NCI-H1930 (cell line): ENCODE measurements at regions not wholly inside any gene's neighbourhood (a gene's known extent, or its start where the extent isn't known, plus 50 kb on each side); places are given as distances from the start of the nearest gene placed in this dataset.

Source experiments
- DNase-seq, 2 experiments: peaks; one replicate each; lab custom pipeline; 2025; lab: John Stamatoyannopoulos, UW

DNA sequence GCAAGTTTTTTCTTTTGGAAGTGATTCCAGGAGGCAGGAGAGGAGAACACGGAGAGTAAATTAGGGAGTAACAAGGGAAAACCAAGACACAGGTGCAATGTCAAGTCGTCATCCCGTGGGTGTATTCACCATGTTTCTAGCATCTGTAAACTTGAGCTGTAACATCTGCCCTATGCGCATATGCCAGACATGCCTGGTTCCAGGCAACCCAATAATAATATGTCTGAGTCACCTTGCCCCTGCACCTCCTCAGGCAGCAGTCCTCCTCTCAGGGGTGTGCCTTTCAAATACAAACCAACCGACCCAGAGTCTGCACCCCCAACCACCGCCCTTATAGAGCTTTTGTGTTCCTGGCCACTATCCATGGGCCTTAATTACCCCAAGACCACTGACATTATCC, 107.0 kb upstream of the PDE1C start:
- DNase-seq: no peak

DNA sequence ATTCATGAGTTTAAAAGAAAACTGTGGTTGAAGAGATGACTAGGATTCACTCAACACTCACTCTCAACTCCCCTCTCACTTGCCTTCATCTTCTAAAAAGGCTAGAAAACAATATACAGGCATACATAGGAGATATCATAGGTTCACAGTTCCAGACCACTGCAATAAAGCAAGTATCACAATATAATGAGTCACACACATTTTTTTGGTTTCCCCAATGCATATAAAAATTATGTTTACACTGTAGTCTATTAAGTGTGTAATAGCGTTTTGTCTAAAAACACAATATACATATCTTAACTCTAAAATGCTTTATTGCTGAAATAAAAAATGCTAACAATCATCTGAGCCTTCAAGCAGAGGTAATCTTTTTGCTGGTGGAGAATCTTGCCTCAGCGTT, 104.9 kb upstream of the PDE1C start:
- no peak for DNase-seq

DNA sequence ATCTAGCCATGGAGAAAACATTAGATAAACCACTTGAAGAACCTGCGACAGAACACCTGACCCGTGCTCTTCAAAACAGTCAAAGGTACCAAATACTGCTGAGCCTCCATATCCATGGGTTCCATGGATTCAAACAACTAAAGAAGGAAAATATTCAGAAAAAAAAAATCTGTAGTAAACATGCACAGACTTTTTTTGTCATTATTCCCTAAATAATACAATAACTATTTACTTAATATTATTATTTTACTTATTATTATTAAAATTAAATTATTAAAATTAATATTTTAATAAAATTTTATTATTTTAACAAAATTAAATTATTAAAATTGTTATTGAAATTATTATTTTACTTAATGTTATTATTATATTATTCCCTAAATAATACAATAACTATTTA, 101.0 kb upstream of the PDE1C start:
- DNase-seq: no peak

DNA sequence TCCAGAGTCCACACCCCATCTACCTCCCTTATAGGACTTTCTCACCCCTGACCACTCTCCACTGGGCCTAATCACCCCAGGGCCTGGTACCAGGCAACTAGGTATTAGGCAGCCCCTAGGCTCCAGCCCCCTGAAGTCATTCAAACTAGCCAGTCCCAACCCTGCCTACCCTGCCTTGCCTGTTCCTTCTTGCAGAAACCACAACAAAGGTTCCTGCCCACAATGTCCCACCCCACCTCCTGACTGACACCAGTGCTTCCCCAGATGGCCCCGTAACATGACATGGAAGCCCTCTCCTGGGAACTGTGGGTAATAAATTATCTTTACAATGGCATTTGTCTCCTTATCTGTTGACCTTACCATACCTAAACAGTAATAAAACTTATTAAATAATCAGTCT, 100.6 kb upstream of the PDE1C start:
- no peak for DNase-seq

DNA sequence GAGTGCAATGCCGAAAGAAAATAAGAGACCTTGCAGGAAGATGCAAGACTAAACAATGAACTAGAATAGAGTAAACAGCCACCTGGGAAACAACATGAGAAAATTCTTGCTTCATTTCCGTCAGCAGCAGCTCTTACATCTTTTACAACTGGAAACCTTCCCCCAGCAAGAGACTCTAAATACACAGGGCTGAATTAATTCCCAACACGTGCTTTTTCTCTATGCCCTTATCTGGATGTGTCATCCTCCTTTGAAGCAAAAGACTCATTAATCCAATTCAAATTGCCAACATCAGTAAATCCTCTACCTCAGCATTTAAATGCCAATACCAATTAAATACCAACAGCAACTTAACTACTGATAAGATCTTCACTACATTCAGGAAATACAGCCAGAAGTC, 99.0 kb upstream of the PDE1C start:
- no peak for DNase-seq

DNA sequence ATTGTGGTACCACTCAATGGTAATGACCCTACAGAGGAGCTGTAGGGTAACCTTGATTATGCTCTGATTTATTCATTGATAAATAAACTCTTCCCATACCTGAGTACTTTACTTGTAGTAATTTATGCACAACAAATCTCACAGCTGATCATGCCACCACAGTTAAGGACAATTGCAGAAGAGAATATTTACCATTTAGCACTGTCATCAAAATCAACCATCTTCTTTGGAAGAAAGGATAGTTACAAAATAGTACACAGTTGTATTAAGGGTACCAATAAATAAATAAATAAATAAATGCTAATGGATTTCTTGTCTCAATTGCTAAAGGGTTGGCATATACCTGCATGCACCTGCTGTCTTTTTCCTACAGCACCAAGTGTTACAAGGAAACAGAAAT, 97.6 kb upstream of the PDE1C start:
- no peak for DNase-seq

DNA sequence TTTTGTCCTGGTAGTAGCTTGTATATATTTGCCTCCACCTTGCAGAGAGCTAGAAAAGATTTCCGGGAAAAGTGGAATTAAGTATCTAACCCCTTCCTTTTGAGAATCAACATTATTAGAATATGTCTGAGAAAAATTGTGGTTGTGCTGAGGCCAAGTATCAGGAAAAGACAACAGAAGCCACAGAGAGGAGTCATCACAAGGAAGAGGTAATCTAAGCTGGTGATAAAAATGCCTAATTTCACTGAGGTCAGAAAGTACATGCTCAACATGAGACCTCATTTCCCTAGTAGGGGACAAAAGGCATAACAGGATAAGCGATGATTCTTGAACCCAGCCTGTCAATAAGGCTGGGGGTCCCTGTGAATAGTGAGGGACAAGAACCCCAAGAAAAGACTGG, 97.0 kb upstream of the PDE1C start:
- DNase-seq: no peak

DNA sequence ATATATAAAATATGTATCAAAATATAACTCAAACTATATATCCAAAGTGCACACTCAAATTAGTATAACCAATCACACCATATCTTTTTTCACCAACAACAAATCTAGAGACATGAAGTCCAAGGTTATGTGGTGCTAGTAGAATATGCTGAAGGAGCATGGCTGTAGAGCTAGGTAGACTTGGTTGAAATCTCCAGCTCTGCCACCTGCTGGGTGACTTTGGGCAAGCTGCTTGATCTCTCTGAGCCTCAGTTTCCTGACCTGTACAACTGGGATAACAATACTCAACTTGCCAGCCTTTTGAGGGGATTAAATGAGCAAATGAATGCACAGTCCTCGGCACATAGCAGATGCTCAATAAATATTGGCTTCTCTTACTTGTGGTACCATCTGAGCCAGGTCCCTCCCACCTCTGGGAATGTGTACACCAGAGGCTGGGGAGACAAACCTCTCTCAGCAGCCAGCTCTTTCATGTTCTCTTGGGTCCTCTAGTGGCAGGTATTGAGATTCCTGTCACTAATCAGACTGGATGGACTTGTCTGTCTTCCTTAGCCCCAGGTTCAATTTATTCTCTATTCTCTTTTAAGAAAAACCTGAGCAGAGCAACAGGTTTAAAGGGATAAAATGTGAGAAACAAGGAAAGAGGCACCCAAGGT, 94.3 kb upstream of the PDE1C start:
- peak in 1 of 2 experiments; percentile 5 for DNase-seq

DNA sequence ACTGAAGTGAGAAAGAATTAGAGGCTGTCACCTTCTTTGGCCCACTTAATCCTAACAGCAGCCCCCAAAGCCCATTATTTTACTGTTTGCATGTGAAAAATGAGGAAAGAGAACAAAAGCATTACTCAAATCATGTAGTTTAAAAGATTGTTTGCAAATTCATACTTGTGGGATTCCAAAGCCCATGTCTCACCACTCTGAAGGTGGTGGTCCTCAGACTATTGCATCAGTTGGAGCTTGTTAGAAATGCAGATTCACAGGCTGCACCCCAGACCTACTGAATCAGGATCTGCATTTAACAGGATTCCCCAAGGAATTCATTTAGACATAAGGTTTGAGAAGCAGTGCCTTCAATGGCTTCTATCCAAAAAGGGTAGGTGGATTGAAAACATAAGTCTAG, 93.7 kb upstream of the PDE1C start:
- DNase-seq: no peak

DNA sequence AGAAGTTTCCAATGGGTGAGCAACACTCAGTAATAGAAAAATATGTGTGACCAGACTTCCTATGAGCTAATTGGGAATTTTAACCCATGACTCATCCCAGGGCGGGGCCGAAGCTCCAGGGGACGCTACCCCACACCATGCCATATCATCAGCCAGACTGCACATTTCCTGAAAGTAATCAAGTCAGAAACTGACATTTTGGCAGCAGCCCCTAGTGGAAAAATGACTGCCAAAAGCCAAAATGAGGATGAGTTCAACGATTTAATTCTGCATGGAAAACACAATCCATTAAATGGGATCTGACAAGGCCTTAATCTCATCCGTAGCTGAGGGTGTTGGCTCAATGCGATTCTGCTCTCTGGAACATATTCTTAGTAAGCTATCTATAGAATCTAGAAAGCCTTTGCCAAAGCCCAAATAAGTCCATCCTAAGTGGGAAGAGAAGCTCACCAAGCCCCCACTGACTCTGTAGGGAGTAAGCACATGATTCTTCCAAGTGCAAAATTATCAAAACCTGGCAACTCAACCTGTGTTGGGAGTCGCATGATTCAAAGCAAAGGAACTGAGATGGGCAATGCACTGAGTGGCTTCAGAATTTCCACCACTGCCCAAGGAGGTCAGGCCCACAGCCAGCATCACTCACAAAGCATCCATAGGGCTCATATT, 93.1 kb upstream of the PDE1C start:
- DNase-seq: no peak

DNA sequence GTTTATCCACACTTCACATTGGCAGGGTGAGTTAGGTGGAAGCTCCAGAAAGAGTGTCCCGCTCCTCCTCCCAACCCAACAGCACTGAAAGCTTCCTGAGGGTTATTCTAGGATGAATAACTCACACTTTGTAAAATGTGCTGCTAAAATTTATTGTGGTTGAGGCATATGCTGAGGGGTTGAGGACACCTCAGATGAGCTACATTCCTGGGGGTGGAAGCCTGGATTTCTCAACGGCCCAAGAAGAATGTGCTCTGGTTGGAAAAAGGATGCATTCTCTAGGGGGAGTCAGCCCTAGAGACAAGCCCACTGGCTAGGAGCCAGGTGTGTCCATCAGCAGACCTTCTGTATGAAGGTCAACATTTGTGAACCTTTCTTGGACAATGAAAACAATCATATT, 91.5 kb upstream of the PDE1C start:
- no peak for DNase-seq

DNA sequence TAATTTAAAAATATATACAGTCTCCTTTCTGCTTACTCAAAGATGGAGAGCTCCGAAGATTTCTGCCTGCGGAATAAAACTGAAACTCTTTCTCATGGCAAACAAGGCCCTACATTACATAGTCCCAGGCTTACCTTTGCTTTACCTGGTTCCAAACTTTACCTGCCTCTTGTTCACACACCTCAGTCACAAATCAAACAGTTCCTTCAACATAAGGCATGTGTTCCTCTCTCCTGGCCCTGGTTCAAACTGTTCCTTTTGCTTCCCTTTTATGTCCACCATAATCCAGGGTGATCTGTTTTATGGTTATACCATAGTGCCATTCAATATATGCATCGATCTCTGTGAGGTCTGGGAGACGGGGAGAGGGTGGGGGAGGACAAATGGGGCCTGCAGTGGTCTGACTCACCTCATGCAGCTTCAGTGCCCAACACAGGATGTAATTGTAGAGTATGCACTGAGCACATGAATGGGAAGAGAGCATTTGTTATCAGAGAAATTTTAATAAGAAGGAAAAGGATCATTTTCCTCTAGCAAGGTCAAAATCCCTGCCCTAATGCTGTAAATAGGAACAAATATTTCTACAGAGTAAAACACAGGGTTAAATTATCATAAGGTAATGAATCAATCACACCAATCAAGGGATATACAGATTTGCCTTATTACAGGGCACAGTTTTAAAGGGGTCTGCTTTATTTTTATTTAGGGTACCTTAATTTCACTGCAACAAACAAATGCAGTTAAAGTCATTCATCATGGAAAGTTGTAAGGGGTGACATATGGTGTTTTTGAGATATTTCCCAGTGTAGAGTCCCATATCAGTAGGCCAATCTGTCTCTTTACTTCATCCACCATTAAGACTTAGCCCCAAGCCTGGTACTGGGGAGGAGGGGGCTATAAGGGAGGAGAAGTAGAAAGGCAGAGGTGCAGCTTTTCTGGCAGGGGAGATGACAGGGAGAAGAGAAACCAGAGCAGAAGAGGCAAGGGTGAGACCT, 88.8 kb upstream of the PDE1C start:
- no peak for DNase-seq

DNA sequence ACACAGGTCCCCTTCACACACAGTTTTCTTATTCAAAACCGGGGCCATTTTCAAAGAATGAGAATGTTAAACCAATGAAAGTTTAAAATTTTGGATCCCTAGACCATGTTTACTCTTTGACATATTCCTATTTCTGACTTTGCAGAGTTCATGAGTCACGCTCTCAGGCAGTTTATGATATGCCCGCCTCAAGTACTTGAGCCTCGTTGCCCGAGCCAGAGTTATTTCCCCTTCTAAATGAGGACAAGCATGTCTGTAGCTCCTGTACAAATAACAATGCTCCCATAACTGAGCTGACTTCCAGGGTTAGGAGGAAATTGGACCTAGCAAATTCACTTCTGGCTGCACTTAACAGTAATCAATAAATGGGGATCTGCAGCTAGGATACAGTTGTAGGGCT, 87.9 kb upstream of the PDE1C start:
- no peak for DNase-seq

DNA sequence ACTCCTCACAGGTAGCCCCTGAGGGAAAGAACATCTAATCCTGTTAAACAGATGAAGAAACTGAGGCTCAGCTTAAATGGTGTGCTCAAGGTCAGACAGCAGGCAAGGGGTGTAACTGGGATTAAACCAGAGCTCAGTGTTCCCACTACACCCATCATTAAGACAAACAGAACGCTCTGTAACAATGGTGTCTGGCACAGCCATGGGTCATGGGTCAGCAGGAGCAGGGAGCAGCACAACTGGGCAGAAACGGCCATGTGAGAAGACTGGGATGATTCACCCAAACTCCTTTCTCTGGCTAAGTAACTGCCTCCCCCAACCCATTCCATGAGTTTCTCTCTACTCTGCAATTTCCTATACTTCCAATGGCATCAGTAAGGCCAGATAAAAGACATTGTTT, 85.5 kb upstream of the PDE1C start:
- DNase-seq: no peak

DNA sequence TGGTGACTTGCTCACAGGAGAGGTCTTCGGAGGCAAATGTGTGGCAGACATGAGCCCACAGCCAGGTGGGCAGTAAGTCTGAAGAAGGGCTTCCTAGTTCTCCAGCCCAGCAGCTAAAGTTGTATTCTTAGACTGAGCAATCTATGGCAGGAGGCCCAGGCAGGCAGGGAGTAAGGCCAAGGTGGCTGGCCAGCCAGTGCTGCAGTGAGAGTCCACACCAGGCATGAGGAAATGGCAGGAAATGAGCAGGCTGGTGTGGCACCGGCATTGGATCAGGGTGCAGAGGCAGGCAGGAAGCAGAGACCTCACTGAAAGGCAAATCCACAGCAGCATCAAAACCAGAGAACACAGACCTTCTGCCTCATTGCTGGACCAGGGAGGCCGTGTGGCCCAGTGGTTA, 84.6 kb upstream of the PDE1C start:
- no peak for DNase-seq

DNA sequence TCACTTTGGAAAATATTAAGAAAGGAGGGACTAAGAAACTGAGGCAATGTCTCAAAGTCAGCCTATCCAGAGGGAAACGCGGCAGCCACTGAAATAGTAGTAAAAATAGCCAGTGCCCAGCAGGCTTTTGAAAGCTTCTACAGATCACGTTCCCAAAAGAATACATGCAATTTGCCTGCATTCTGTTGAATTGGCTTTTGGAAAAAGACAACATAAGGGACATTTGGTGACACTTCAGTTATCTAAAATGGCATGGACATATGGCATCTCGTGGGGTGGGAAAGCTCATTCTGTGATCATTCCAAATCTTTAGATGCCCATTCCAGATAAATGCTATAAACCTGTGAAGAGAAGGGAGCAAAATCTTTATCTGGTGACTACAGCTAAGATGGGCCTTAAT, 82.8 kb upstream of the PDE1C start:
- DNase-seq: no peak

DNA sequence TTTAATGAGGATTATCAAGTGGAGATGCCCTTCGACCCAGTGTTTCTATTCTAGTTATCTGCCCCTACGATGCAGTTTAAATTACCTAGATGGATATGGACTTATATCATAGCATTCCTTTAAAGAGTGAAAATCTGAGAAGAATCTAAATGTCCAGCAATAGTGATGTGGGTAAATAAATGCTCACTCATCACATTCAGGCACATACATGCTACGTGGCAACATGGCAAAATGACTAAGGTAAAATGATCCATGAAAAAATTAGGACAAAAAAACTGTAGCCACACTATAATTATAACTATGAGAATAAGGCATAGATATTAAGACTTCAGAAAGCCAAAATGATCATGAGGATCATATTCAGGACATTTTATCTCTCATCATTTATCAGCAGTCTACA, 82.4 kb upstream of the PDE1C start:
- DNase-seq: no peak

DNA sequence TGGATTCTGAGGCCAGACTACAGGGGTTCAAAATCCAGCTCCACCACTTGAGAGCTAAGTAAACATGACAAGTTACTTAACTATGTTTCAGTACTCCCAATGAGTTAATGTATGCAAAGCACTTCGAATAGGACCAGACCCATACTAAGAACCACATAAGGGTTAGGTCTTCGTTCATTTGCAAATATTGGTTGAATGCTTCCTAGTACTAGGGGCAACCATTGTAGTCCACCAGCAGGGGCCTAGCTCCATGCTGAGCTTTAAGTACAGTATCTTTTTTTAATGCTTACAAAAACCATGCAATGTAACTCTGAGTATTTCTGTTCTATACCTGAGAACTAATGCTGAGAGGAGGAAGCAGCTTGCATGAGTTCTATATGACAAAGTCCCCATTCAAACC, 80.4 kb upstream of the PDE1C start:
- DNase-seq: no peak

DNA sequence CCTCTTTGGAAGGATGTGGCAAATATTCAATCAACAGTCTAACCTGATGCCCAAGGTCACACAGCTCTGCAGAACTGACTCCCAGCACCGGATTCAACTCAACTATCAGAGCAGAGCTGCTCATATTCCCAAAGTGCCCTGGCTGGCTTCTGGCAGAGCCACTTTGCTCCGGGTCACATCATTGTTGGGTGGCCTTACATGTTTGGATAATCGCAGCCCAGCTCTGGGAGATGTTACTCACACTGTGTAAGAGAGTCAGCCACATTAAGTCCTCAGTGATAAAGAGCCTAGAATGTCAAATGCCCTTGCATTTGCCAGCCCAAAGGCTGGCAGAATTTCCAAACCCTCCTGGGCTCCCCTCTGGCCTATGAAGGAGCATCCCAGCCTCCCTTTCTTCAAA, 79.8 kb upstream of the PDE1C start:
- no peak for DNase-seq

DNA sequence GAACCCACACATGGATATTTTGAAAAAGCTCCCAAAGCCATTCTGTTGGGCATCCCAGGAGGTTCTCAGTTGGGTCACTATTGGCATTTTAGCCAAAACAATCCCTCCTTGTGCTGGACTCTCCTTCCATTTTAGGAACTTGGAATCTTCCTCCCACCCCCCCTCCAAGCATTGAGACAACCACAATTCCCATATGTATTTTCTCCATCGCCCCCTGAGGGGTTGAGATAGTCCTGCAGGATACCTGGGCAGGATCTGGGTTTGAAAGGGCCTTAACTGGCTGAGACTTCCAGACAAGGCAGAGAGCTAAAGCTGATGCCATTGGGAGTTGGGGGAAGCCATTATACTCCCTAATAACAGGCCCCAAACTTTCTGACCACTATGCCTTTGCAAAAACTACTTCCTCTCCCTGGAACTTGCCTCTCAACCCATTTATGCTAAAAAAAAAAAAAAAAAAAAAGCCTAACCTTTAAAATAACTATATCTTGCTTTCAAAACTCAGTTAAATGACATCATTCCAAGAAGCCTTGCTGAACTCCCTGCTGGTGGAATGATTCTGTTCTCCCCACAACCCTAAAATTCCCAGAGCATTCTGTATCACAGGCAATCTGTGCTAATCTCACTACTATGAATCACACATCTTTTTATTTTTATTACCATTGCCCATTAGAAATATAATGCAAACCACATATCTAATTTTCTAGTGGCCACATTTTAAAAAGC, 77.5 kb upstream of the PDE1C start:
- DNase-seq: no peak

DNA sequence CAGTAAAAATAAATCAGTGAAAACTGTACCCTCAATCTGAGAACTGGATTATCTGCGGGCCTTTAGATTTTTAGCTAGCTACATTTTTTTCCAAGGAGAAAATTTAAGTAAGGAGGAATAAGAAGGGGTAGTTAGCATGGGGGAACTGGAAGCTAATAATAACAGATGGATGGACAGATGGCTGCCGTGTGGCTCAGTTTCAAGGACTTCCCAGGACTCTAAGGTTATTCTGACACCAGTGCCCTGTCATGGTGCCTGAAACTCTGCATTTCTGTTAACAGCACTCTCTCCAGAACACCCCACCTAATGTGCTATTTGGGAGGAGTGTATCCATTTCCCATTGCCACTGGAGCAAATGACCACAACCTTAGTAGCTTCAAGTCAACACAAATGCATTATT, 75.7 kb upstream of the PDE1C start:
- no peak for DNase-seq

DNA sequence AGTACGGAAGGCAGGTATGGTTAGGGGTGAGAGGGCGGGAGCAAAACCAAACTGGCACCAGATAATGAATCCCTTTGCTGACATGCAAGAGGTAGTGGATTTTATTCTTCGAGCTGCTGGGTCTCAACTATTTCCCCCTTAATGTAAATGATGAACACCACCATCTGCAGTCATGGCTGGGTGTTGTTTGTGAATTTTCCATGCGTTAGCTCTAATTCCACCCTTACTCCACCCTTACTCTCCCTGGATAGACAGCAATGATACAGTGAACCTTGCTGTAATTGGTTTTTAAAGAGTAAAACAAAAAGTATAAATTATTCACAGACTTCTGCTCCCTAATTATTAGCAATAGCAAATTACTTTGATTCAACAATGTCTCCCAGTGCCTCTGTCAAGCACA, 74.5 kb upstream of the PDE1C start:
- DNase-seq: no peak
